ENCODE measurements at regions not wholly inside any gene's neighbourhood (a gene's known extent, or its start where the extent isn't known, plus 50 kb on each side); places are given as distances from the start of the nearest gene placed in this dataset.

GRCh38 chr4:14742054-14742453 lies 260.2 kb upstream of the CPEB2 start:
- H3K9me3 ChIP-seq (replicated peaks in 1 of 3) = no peaks in the 10 kb centered on the region
- DNase-seq = no peak
- intact Hi-C loops (cut with DNase I) = no loop called here
- H3K27ac ChIP-seq = no peak overlapping the region
- no peaks in the 10 kb centered on the region for H3K27me3 ChIP-seq
- H3K4me1 ChIP-seq (replicated peaks in 1 of 2) = no peaks in the 10 kb centered on the region
- H3K4me3 ChIP-seq = no peak overlapping the region
- WGBS, 4 donors = 68 to 89% (median 77%) methylated on average over 1 of the region's 1 CpG
- no peak for TF ChIP-seq POLR2A (IDR thresholded peaks at IDR 0.05)
- TF ChIP-seq, protein P1, sequence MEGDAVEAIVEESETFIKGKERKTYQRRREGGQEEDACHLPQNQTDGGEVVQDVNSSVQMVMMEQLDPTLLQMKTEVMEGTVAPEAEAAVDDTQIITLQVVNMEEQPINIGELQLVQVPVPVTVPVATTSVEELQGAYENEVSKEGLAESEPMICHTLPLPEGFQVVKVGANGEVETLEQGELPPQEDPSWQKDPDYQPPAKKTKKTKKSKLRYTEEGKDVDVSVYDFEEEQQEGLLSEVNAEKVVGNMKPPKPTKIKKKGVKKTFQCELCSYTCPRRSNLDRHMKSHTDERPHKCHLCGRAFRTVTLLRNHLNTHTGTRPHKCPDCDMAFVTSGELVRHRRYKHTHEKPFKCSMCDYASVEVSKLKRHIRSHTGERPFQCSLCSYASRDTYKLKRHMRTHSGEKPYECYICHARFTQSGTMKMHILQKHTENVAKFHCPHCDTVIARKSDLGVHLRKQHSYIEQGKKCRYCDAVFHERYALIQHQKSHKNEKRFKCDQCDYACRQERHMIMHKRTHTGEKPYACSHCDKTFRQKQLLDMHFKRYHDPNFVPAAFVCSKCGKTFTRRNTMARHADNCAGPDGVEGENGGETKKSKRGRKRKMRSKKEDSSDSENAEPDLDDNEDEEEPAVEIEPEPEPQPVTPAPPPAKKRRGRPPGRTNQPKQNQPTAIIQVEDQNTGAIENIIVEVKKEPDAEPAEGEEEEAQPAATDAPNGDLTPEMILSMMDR (IDR thresholded peaks at IDR 0.05) = no peak
- no peaks in the 10 kb centered on the region for H3K36me3 ChIP-seq (replicated peaks in 1 of 2)

DNA sequence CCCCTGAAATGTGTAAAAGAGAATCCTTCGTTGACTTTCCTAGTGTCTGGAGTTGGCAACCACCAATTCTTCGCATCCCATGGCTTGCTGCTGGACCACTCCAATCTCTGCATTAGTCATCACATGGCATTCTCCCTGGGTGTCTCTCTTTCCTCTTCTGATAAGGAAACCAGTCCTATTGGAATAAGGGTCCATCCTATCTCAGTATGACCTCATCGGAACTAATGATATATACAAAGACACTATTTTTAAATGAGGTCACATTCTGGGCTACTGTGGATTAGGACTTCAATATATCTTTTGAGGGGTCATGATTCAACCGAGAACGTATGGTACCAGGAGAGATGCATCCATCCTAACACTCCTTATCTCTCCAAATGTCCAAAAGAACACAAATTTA lies 259.1 kb upstream of the CPEB2 start:
- no peaks in the 10 kb centered on the region for H3K36me3 ChIP-seq (replicated peaks in 1 of 2)
- intact Hi-C loops (cut with DNase I) = no loop called here
- no peak for DNase-seq
- H3K4me1 ChIP-seq (replicated peaks in 1 of 2) = no peaks in the 10 kb centered on the region
- H3K9me3 ChIP-seq (replicated peaks in 1 of 3) = no peaks in the 10 kb centered on the region
- H3K27ac ChIP-seq = no peak overlapping the region
- no peak for TF ChIP-seq POLR2A (IDR thresholded peaks at IDR 0.05)
- TF ChIP-seq, protein P1 (IDR thresholded peaks at IDR 0.05) = no peak
- H3K27me3 ChIP-seq = no peaks in the 10 kb centered on the region
- 81 to 84% (median 83%) methylated on average over 5 of the region's 5 CpGs for WGBS, 4 donors
- H3K4me3 ChIP-seq = no peak overlapping the region

GRCh38 chr4:14743601-14744000 lies 258.7 kb upstream of the CPEB2 start:
- intact Hi-C loops (cut with DNase I) = no loop called here
- Histone ChIP-seq H3K4me1 (replicated peaks in 1 of 2) (no peaks in the 10 kb centered on the region), H3K27me3 (no peaks in the 10 kb centered on the region), H3K36me3 (replicated peaks in 1 of 2) (no peaks in the 10 kb centered on the region), H3K9me3 (replicated peaks in 1 of 3) (no peaks in the 10 kb centered on the region), H3K27ac (no peak overlapping the region), H3K4me3 (no peak overlapping the region)
- WGBS, 4 donors = 82 to 88% (median 85%) methylated on average over 5 of the region's 5 CpGs
- TF ChIP-seq POLR2A (IDR thresholded peaks at IDR 0.05) = no peak
- TF ChIP-seq, protein P1 (IDR thresholded peaks at IDR 0.05) = no peak
- no peak for DNase-seq

DNA sequence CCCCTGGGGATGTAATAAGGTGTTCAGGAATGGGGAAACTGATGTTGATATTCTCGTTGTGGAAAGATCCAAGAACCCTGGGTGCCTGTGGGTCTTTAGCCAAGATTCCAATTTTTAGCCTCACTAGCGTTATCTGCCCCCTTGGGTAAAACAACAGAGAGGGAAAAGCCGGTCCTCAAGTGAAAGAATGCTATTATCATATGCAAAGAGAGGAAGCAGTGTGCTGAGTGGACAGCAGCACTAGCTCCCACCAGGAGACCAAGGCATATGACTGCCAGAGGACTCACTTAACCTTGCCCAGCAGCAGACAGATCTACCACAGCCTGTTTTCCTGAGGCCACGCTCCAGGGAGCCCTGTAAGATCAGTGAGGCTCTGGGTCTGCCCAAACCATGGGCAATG lies 257.9 kb upstream of the CPEB2 start:
- Histone ChIP-seq H3K9me3 (replicated peaks in 1 of 3) (no peaks in the 10 kb centered on the region), H3K27me3 (no peaks in the 10 kb centered on the region), H3K27ac (no peak overlapping the region), H3K36me3 (replicated peaks in 1 of 2) (no peaks in the 10 kb centered on the region), H3K4me1 (replicated peaks in 1 of 2) (no peaks in the 10 kb centered on the region), H3K4me3 (no peak overlapping the region)
- 62 to 77% (median 67%) methylated on average over 3 to 4 of the region's 4 CpGs for WGBS, 4 donors
- intact Hi-C loops (cut with DNase I) = no loop called here
- DNase-seq = no peak
- TF ChIP-seq, protein P1 (IDR thresholded peaks at IDR 0.05) = no peak
- TF ChIP-seq POLR2A (IDR thresholded peaks at IDR 0.05) = no peak

Measured in adrenal gland (tissue), 9 donors.